ENCODE measurements at regions not wholly inside any gene's neighbourhood (a gene's known extent, or its start where the extent isn't known, plus 50 kb on each side); places are given as distances from the start of the nearest gene placed in this dataset.

- peaks cover 13% of the 10 kb centered on the region for H3K4me1 Mint-ChIP-seq
- Histone ChIP-seq H3K27ac (ENCODE audit: low read depth) (no peak overlapping the region), H3K36me3 (ENCODE audit: insufficient read depth) (no peaks in the 10 kb centered on the region), H2AFZ (no peak overlapping the region), H3K27me3 (ENCODE audit: insufficient read depth) (no peaks in the 10 kb centered on the region), H3K79me2 (replicated peaks; ENCODE audit: insufficient read depth) (no peaks in the 10 kb centered on the region), H3K4me2 (no peak overlapping the region), H4K20me1 (replicated peaks; ENCODE audit: insufficient read depth) (no peaks in the 10 kb centered on the region), H3K4me3 (no peak overlapping the region), H3K4me1 (ENCODE audit: insufficient read depth) (peaks cover 8% of the 10 kb centered on the region), H3K9me2 (ENCODE audit: insufficient read depth) (no peaks in the 10 kb centered on the region), H3F3A (replicated peaks; ENCODE audit: low read depth) (no peaks in the 10 kb centered on the region)
- peaks cover 3% of the 10 kb centered on the region for H3K27me3 Mint-ChIP-seq (ENCODE audit: insufficient read depth, low read depth, poor library complexity)
- no peak overlapping the region for H3K27ac Mint-ChIP-seq
- H3K36me3 Mint-ChIP-seq (ENCODE audit: low read depth): no peaks in the 10 kb centered on the region
- DNase-seq (ENCODE audit: low spot score) (no peak), ATAC-seq (no peak)
- no peaks in the 10 kb centered on the region for H3K9me3 Mint-ChIP-seq
- no peak overlapping the region for H3K4me3 Mint-ChIP-seq
- TF ChIP-seq POLR2AphosphoS5 (IDR thresholded peaks at IDR 0.05; ENCODE audit: low read depth): no peak
- TF ChIP-seq ZNF114 (CRISPR knock-in tag; IDR thresholded peaks at IDR 0.05): no peak
- TF ChIP-seq EZH2phosphoT487 (IDR thresholded peaks at IDR 0.05; ENCODE audit: unreplicated experiment): no peak
- no peak for TF ChIP-seq ZNF331 (CRISPR knock-in tag; IDR thresholded peaks at IDR 0.05; ENCODE audit: low read depth)
- no peak for TF ChIP-seq STAT1 (IDR thresholded peaks at IDR 0.05; ENCODE audit: unreplicated experiment)
- no peak for TF ChIP-seq CREB1 (CRISPR knock-in tag; IDR thresholded peaks at IDR 0.05; ENCODE audit: low read depth)
- TF ChIP-seq ZNF462 (CRISPR knock-in tag; IDR thresholded peaks at IDR 0.05): no peak
- no peak for TF ChIP-seq REST (IDR thresholded peaks at IDR 0.05; ENCODE audit: unreplicated experiment)
Observed at GRCh38 chr4:156593464-156593863, 378.1 kb downstream of the PDGFC start.

Data from GM23338 (cell line).